Activated CD8-positive, alpha-beta T cell treated with anti-CD3 and anti-CD28 coated beads for 36 hours (primary cell): ENCODE measurements at regions not wholly inside any gene's neighbourhood (a gene's known extent, or its start where the extent isn't known, plus 50 kb on each side); places are given as distances from the start of the nearest gene placed in this dataset.

ENCODE experiments used
- ATAC-seq: fragments of 200-7000 bp; cut with Tn5 transposase; one replicate; pipeline ENCODE4 v1.10.0; 2021; ENCODE audit warnings: mild to moderate bottlenecking, moderate library complexity
- CTCF ChIA-PET: fragments of 350-600 bp; sonication (Branson Sonifier 250); formaldehyde crosslinking; loops from one replicate; lab custom pipeline; 2021; ENCODE audit warnings: antibody characterized with exemption; lab: Charles Lee
- POLR2A ChIA-PET: fragments of 350-600 bp; sonication (Branson Sonifier 250); formaldehyde crosslinking; loops from one replicate; lab custom pipeline; 2021; ENCODE audit warnings: antibody characterized with exemption; lab: Charles Lee
- DNase-seq: peaks from one replicate; pipeline ENCODE4 v3.0.0-alpha.2; 2020
- H3K27ac Mint-ChIP-seq: one replicate; pipeline ENCODE4 v1.8.0; 2021; ENCODE audit warnings: mild to moderate bottlenecking, mixed read lengths
- H3K27me3 Mint-ChIP-seq: one replicate; pipeline ENCODE4 v1.8.0; 2021; ENCODE audit warnings: mixed read lengths
- H3K36me3 Mint-ChIP-seq: one replicate; pipeline ENCODE4 v1.8.0; 2021; ENCODE audit warnings: low read depth, mixed read lengths
- H3K4me1 Mint-ChIP-seq: one replicate; pipeline ENCODE4 v1.8.0; 2021; ENCODE audit warnings: low read depth, mixed read lengths
- H3K4me3 Mint-ChIP-seq: one replicate; pipeline ENCODE4 v1.8.0; 2021; ENCODE audit warnings: mild to moderate bottlenecking, moderate library complexity, mixed read lengths
- H3K9me3 Mint-ChIP-seq: one replicate; pipeline ENCODE4 v1.8.0; 2021; ENCODE audit warnings: mixed read lengths
- CTCF ChIP-seq: fragments of 200-600 bp; IDR thresholded peaks from one replicate; pipeline ENCODE4 v1.8.0; 2022; ENCODE audit warnings: antibody characterized with exemption, mild to moderate bottlenecking
- intact Hi-C: fragments of 100-400 bp; cut with micrococcal nuclease; formaldehyde crosslinking; loops from one replicate; pipeline ENCODE4 v1.10.0; 2022

DNA sequence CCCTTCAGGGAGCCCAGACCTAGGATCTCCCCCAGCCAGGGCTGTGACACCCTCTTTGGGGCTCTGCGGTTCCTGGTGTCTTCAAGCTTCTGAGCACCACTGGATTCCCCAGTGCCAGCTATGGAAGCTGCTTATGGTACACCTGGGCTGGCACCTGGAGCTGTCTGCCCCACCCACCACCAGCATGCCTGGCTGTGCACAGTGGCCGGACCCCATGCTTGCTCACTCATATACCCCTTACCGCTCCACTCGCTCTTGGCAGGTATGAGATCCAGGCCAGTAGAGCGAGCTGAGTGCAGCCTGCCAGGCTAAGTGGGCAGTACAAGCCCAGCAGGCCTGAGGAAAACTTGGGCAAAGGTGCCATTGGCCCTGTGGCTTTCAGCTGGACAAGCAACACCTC is 114.0 kb downstream of the DACT1 start:
- ATAC-seq (no peak), DNase-seq (no peak)
- Mint-ChIP-seq H3K4me3 (no peak overlapping the region), H3K27me3 (no peaks in the 10 kb centered on the region), H3K9me3 (no peaks in the 10 kb centered on the region), H3K27ac (no peak overlapping the region), H3K36me3 (no peaks in the 10 kb centered on the region), H3K4me1 (peaks cover 6% of the 10 kb centered on the region)
- no peak for TF ChIP-seq CTCF
- ChIA-PET CTCF (interaction anchor here (0.9 kb wide), 1 partner anchor 84 kb away, joined by 3 read pairs; no protein-coding TSS in a partner anchor), POLR2A (no interaction called here)
- intact Hi-C loops = no loop called here

DNA sequence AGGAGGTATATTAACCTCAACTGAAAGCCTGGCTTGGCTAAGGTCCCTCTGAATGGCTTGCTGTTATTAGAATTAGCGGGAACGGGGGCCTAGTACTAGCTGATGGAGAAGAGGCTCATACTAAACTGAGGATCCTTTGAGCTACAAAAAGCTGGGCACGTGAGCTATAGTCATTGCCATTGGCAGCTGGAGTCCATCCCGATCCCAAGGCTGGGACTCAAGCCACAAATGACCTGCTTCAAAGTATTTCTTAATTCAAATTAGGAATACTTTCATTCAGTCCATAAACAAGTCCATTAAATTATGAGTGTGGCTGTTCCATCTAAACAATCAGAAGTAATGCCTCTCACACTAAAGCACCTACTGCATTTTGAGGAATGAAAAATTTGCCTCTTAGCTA is 114.5 kb downstream of the DACT1 start:
- TF ChIP-seq CTCF = no peak
- CTCF ChIA-PET = interaction anchor here (0.9 kb wide), 1 partner anchor 83 kb away, joined by 3 read pairs; no protein-coding TSS in a partner anchor
- H3K36me3 Mint-ChIP-seq = no peaks in the 10 kb centered on the region
- ATAC-seq (no peak), DNase-seq (no peak)
- H3K27ac Mint-ChIP-seq = no peak overlapping the region
- no peaks in the 10 kb centered on the region for H3K27me3 Mint-ChIP-seq
- intact Hi-C loops = no loop called here
- no peaks in the 10 kb centered on the region for H3K9me3 Mint-ChIP-seq
- POLR2A ChIA-PET = interaction anchor here (0.8 kb wide), 1 partner anchor 30 kb away, joined by 3 read pairs; no protein-coding TSS in a partner anchor
- no peak overlapping the region for H3K4me3 Mint-ChIP-seq
- H3K4me1 Mint-ChIP-seq = peaks cover 6% of the 10 kb centered on the region

DNA sequence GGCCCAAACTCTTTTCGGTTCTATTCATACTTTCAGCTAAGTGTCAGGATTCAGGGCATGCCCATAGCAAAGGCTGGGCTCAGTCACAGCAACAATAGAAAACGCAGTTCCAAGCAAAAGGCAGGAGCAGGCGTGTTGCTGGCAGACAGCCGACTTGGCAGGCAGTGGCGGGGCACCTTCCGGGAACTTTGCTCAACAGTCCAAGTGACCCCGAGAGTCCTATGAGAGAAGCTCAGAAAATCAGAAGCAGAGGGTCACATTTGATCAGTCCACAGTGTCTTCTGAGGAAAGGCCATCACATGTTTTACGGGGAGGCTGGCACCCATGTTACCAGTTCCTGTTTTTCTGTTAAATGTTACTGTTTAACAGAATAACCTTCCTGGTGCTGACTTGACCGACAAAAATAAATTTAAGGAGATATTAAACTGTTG is 115.0 kb downstream of the DACT1 start:
- no peaks in the 10 kb centered on the region for H3K9me3 Mint-ChIP-seq
- no peak overlapping the region for H3K27ac Mint-ChIP-seq
- ChIA-PET POLR2A (interaction anchor here (0.8 kb wide), 1 partner anchor 31 kb away, joined by 3 read pairs; no protein-coding TSS in a partner anchor), CTCF (interaction anchor here (0.9 kb wide), 1 partner anchor 83 kb away, joined by 3 read pairs; no protein-coding TSS in a partner anchor)
- ATAC-seq = no peak
- DNase-seq = no peak
- H3K36me3 Mint-ChIP-seq = no peaks in the 10 kb centered on the region
- peaks cover 6% of the 10 kb centered on the region for H3K4me1 Mint-ChIP-seq
- no peak overlapping the region for H3K4me3 Mint-ChIP-seq
- no peak for TF ChIP-seq CTCF
- intact Hi-C loops = no loop called here
- H3K27me3 Mint-ChIP-seq = no peaks in the 10 kb centered on the region

GRCh38 chr14:58755031-58755925 is 117.5 kb downstream of the DACT1 start:
- POLR2A ChIA-PET = no interaction called here
- no peaks in the 10 kb centered on the region for H3K4me1 Mint-ChIP-seq
- no peaks in the 10 kb centered on the region for H3K9me3 Mint-ChIP-seq
- H3K27ac Mint-ChIP-seq = no peak overlapping the region
- CTCF ChIA-PET = no interaction called here
- H3K4me3 Mint-ChIP-seq = no peak overlapping the region
- DNase-seq = no peak
- TF ChIP-seq CTCF = no peak
- intact Hi-C loops = no loop called here
- no peak for ATAC-seq
- H3K36me3 Mint-ChIP-seq = no peaks in the 10 kb centered on the region
- no peaks in the 10 kb centered on the region for H3K27me3 Mint-ChIP-seq

DNA sequence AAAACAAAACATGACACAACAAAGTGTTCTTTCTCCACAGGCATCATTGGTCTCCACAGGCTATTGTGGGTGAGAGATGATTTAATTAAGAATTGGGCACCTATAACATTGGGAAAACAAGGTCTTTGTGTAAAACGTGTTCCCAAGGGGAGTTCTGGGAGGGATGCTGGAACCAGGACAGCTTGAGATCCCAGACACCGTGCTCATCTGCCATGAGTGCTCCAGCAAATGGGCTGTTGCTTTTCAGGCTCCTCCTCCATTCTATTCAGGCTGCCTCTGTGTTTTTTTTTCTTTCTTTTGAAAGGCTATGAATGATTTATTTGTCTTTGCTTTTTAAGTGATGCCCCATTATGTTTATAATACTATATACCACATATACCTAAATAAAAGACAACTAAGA is 122.4 kb downstream of the DACT1 start:
- no peaks in the 10 kb centered on the region for H3K36me3 Mint-ChIP-seq
- no peak for ATAC-seq
- DNase-seq = no peak
- CTCF ChIA-PET = interaction anchor here (0.6 kb wide), 1 partner anchor 1693 kb away, joined by 4 read pairs; no protein-coding TSS in a partner anchor
- H3K9me3 Mint-ChIP-seq = no peaks in the 10 kb centered on the region
- H3K27ac Mint-ChIP-seq = no peak overlapping the region
- H3K4me1 Mint-ChIP-seq = no peaks in the 10 kb centered on the region
- POLR2A ChIA-PET = no interaction called here
- no peak overlapping the region for H3K4me3 Mint-ChIP-seq
- intact Hi-C loops = no loop called here
- no peaks in the 10 kb centered on the region for H3K27me3 Mint-ChIP-seq
- no peak for TF ChIP-seq CTCF
